HepG2 (cell line): ENCODE measurements at regions not wholly inside any gene's neighbourhood (a gene's known extent, or its start where the extent isn't known, plus 50 kb on each side); places are given as distances from the start of the nearest gene placed in this dataset.

ENCODE experiments used
- ATAC-seq: fragments of 200-7000 bp; cut with Tn5 transposase; 3 replicates; pipeline ENCODE4 v1.9.1; 2020; ENCODE audit warnings: mild to moderate bottlenecking, moderate library complexity
- BruUV-seq: library from RNA; stranded (reverse); fragments of 400-500 nt; replicated peaks from 2 replicates; lab custom pipeline; 2021; lab: Mats Ljungman, UMichigan
- CTCF ChIA-PET: fragments of 300-600 bp; formaldehyde crosslinking; extraction: SDS; loops from one replicate; lab custom pipeline; 2021; ENCODE audit warnings: low total read pairs, inconsistent platforms, low intra/inter-chr PET ratio; lab: Yijun Ruan, JAX
- POLR2A ChIA-PET: fragments of 350-600 bp; sonication (Branson Sonifier 250); formaldehyde crosslinking; loops from one replicate; lab custom pipeline; 2020; ENCODE audit warnings: antibody characterized with exemption, inconsistent platforms; lab: Yijun Ruan, JAX
- DNase-seq: peaks from one replicate; pipeline ENCODE4 v3.0.0-alpha.2; 2015; ENCODE audit warnings: low spot score
- FAIRE-seq: peaks from 3 replicates; lab custom pipeline; 2011; peaks lifted over from hg19 to GRCh38; lab: Jason Lieb, UNC
- H2AFZ ChIP-seq: one replicate; pipeline ENCODE4 v1.6.1; 2011; ENCODE audit warnings: low read length, inconsistent platforms
- H3K27ac ChIP-seq: fragments of 300-600 bp; 3 replicates; pipeline ENCODE4 v1.8.0; 2011; ENCODE audit warnings: mixed run types, mild to moderate bottlenecking, mixed read lengths, low read length, inconsistent platforms; ENCODE audit not compliant: insufficient read depth; ENCODE audit errors: extremely low read length
- H3K27me3 ChIP-seq, 2 experiments: fragments of 200-600 bp in 1 of 2; 2 replicates in 1 of 2; 3 replicates in 1 of 2; pipeline versions ENCODE4 v1.6.0 to v1.8.0; 2011; ENCODE audit warnings: low read length in 2 of 2, mild to moderate bottlenecking in 2 of 2, moderate library complexity in 2 of 2, inconsistent platforms in 1 of 2; ENCODE audit not compliant: insufficient read depth in 2 of 2, control insufficient read depth in 1 of 2
- H3K36me3 ChIP-seq, 2 experiments: fragments of 200-600 bp in 1 of 2; replicated peaks in 1 of 2; 2 replicates in 1 of 2; 3 replicates in 1 of 2; pipeline versions ENCODE4 v1.5.1 to v1.8.0; 2011; ENCODE audit warnings: low read length in 2 of 2, inconsistent platforms in 1 of 2; ENCODE audit not compliant: insufficient read depth in 2 of 2, control insufficient read depth in 1 of 2
- H3K4me1 ChIP-seq: 2 replicates; pipeline ENCODE4 v1.5.1; 2012; ENCODE audit warnings: low read length, inconsistent platforms; ENCODE audit not compliant: insufficient read depth
- H3K4me2 ChIP-seq: 2 replicates; pipeline ENCODE4 v1.6.0; 2011; ENCODE audit warnings: low read depth, low read length, inconsistent platforms
- H3K4me3 ChIP-seq, 3 experiments: fragments of 200-600 bp in 1 of 3; sonication (generic), shearing (Covaris generic) in 1 of 3; replicated peaks in 1 of 3; 2 replicates each; pipeline ENCODE4 v1.5.1; 2011 to 2016; ENCODE audit warnings: low read length in 3 of 3, inconsistent platforms in 2 of 3, low read depth in 2 of 3, mild to moderate bottlenecking in 2 of 3, control low read depth in 1 of 3, mixed read lengths in 1 of 3; ENCODE audit not compliant: insufficient read depth in 1 of 3
- H3K79me2 ChIP-seq: one replicate; pipeline ENCODE4 v1.6.1; 2011; ENCODE audit warnings: low read length, inconsistent platforms; ENCODE audit not compliant: insufficient read depth
- H3K9ac ChIP-seq: 2 replicates; pipeline ENCODE4 v1.6.0; 2011; ENCODE audit warnings: mild to moderate bottlenecking, low read depth, low read length, inconsistent platforms; ENCODE audit not compliant: insufficient read depth
- H3K9me3 ChIP-seq: 2 replicates; pipeline ENCODE4 v1.5.1; 2012; ENCODE audit warnings: mild to moderate bottlenecking, low read length
- H4K20me1 ChIP-seq: 2 replicates; pipeline ENCODE4 v1.6.0; 2011; ENCODE audit warnings: inconsistent platforms, mild to moderate bottlenecking, low read length, moderate library complexity; ENCODE audit not compliant: insufficient read depth
- ATM ChIP-seq: fragments of 450-650 bp; IDR thresholded peaks from 2 replicates; pipeline ENCODE4 v1.7.1; 2017; ENCODE audit warnings: mild to moderate bottlenecking, borderline replicate concordance
- CREM ChIP-seq, 2 experiments: sonication (generic) in 1 of 2; formaldehyde crosslinking in 1 of 2; IDR thresholded peaks; 2 replicates each; pipeline versions ENCODE4 v1.4.0 to v1.6.1; 2016 to 2020; ENCODE audit warnings: antibody characterized with exemption in 1 of 2, mild to moderate bottlenecking in 1 of 2, missing genetic modification reagents in 1 of 2
- NFYC ChIP-seq: IDR thresholded peaks from 2 replicates; pipeline ENCODE4 v1.6.1; 2016; ENCODE audit warnings: missing genetic modification reagents, missing compliant biosample characterization
- POLR2G ChIP-seq: fragments of 200-400 bp; formaldehyde crosslinking; IDR thresholded peaks from 2 replicates; pipeline ENCODE4 v1.6.1; 2018; ENCODE audit warnings: mild to moderate bottlenecking, low read depth, low read length, moderate library complexity
- ZFP62 ChIP-seq: sonication (generic); formaldehyde crosslinking; IDR thresholded peaks from 2 replicates; pipeline ENCODE4 v1.4.0; 2020; ENCODE audit warnings: missing genetic modification reagents
- ZMYM4 ChIP-seq: sonication (generic); formaldehyde crosslinking; IDR thresholded peaks from 2 replicates; pipeline ENCODE4 v1.8.1; 2023; ENCODE audit warnings: mild to moderate bottlenecking, missing genetic modification reagents
- ZNF160 ChIP-seq: sonication (generic); formaldehyde crosslinking; IDR thresholded peaks from 2 replicates; pipeline ENCODE4 v1.8.0; 2022; ENCODE audit warnings: mild to moderate bottlenecking, inconsistent platforms, missing genetic modification reagents
- ZNF207 ChIP-seq: fragments of 450-650 bp; IDR thresholded peaks from 2 replicates; pipeline ENCODE4 v1.6.1; 2016; ENCODE audit warnings: antibody characterized with exemption, borderline replicate concordance
- ZNF432 ChIP-seq: sonication (generic); formaldehyde crosslinking; IDR thresholded peaks from 2 replicates; pipeline ENCODE4 v1.5.0; 2020; ENCODE audit warnings: missing genetic modification reagents, mild to moderate bottlenecking, borderline replicate concordance
- ZNF598 ChIP-seq: sonication (generic); formaldehyde crosslinking; IDR thresholded peaks from 2 replicates; pipeline ENCODE4 v1.5.1; 2020; ENCODE audit warnings: mild to moderate bottlenecking, missing genetic modification reagents, borderline replicate concordance
- ZNF644 ChIP-seq: IDR thresholded peaks from 2 replicates; pipeline ENCODE4 v1.6.1; 2016; ENCODE audit warnings: low read depth
- ZNF747 ChIP-seq: sonication (generic); formaldehyde crosslinking; IDR thresholded peaks from 2 replicates; pipeline ENCODE4 v1.8.1; 2023; ENCODE audit warnings: missing genetic modification reagents, mild to moderate bottlenecking, borderline replicate concordance
- ZNF816 ChIP-seq: sonication (generic); formaldehyde crosslinking; IDR thresholded peaks from 2 replicates; pipeline ENCODE4 v1.8.0; 2022; ENCODE audit warnings: missing genetic modification reagents, mild to moderate bottlenecking, borderline replicate concordance
- WGBS: methylation state at CpG from one replicate; pipeline ENCODE4 v1.1.6; 2017; ENCODE audit warnings: low lambda C conversion rate; 5-methylcytosine and 5-hydroxymethylcytosine counted together
- in situ Hi-C: cut with HindIII; loops from 2 replicates; pipeline ENCODE4 v1.10.0; 2017; ENCODE audit warnings: low pct_unique_long_range_greater_than_20kb; ENCODE audit not compliant: extremely low pct_ligation_motif_present
- intact Hi-C: fragments of 100-400 bp; cut with micrococcal nuclease; formaldehyde crosslinking; loops from one replicate; pipeline ENCODE4 v1.10.0; 2022; ENCODE audit not compliant: unreplicated experiment
- TF ChIP-seq, protein P1 (sequence below): sonication (generic); formaldehyde crosslinking; IDR thresholded peaks from 2 replicates; pipeline ENCODE4 v1.9.0; 2021; ENCODE audit warnings: missing genetic modification reagents, mild to moderate bottlenecking, borderline replicate concordance
- TF ChIP-seq, protein P2 (sequence below): sonication (generic); formaldehyde crosslinking; IDR thresholded peaks from 2 replicates; pipeline ENCODE4 v1.4.0; 2020; ENCODE audit warnings: mild to moderate bottlenecking, missing genetic modification reagents

DNA sequence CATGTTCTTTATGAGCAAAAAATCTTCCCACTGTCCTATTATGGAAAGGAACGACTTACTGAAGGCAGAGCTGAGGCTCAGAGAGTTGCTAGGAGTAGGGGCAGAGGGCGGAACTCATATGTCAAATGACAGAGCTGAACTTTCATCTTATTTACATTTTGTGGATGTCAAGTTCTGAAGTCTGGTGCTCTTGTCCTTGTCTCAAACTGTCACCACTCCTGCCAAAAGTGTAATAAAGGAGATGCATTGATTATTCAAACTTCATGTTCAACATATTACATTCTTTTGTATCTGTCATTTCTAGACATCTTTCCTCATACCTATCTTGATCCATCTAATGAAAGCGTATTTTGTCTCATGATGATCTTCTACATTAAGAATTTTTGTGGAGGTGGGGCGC is 57.1 kb upstream of the C11orf87 start:
- no peak for TF ChIP-seq CREM (IDR thresholded peaks at IDR 0.05)
- no peak for TF ChIP-seq CREM (CRISPR knock-in tag; IDR thresholded peaks at IDR 0.05)
- no peak for TF ChIP-seq ZNF432
- TF ChIP-seq, protein P1, sequence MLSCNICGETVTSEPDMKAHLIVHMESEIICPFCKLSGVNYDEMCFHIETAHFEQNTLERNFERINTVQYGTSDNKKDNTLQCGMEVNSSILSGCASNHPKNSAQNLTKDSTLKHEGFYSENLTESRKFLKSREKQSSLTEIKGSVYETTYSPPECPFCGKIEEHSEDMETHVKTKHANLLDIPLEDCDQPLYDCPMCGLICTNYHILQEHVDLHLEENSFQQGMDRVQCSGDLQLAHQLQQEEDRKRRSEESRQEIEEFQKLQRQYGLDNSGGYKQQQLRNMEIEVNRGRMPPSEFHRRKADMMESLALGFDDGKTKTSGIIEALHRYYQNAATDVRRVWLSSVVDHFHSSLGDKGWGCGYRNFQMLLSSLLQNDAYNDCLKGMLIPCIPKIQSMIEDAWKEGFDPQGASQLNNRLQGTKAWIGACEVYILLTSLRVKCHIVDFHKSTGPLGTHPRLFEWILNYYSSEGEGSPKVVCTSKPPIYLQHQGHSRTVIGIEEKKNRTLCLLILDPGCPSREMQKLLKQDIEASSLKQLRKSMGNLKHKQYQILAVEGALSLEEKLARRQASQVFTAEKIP (CRISPR knock-in tag): no peak
- no peak for TF ChIP-seq ZNF747 (CRISPR knock-in tag)
- TF ChIP-seq ATM: no peak
- no peak for TF ChIP-seq ZFP62 (CRISPR knock-in tag)
- no peak for TF ChIP-seq ZNF644
- no peak for TF ChIP-seq POLR2G
- TF ChIP-seq NFYC (CRISPR knock-in tag): no peak
- no peak for TF ChIP-seq ZMYM4 (CRISPR knock-in tag)
- TF ChIP-seq, protein P2, sequence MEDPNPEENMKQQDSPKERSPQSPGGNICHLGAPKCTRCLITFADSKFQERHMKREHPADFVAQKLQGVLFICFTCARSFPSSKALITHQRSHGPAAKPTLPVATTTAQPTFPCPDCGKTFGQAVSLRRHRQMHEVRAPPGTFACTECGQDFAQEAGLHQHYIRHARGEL (CRISPR knock-in tag): no peak
- no peak for TF ChIP-seq ZNF598
- no peak for TF ChIP-seq ZNF207
- TF ChIP-seq ZNF160 (CRISPR knock-in tag): no peak
- no peak for TF ChIP-seq ZNF816
- ATAC-seq: no peak

More for the DNA sequence above, 57.1 kb upstream of the C11orf87 start:
- no peak for FAIRE-seq
- no peak for DNase-seq
- Histone ChIP-seq H3K79me2 (no peaks in the 10 kb centered on the region), H3K9ac (no peak overlapping the region), H3K27me3 (no peaks in the 10 kb centered on the region), H3K4me3 (no peak overlapping the region), H3K27ac (no peak overlapping the region), H3K36me3 (no peaks in the 10 kb centered on the region), H2AFZ (no peak overlapping the region), H3K4me1 (no peaks in the 10 kb centered on the region), H3K4me2 (no peak overlapping the region), H4K20me1 (no peaks in the 10 kb centered on the region), H3K9me3 (peaks cover 8% of the 10 kb centered on the region; the same call in 1 of the 2 replicates)
- ChIA-PET POLR2A (no interaction called here), CTCF (no interaction called here)
- in situ Hi-C loops (no loop called here), intact Hi-C loops (no loop called here)
- no TSS peak for BruUV-seq
- WGBS: 11% methylated on average over 4 of the region's 4 CpGs
